A172 (cell line): ENCODE measurements at regions not wholly inside any gene's neighbourhood (a gene's known extent, or its start where the extent isn't known, plus 50 kb on each side); places are given as distances from the start of the nearest gene placed in this dataset.
"Not testable (repeated sequence)": the region's sequence is repeated elsewhere in the genome, so short reads cannot be mapped to it uniquely, and the experiment has no call there.

ENCODE experiments used
- DNase-seq: peaks from one replicate; pipeline ENCODE4 v3.0.0-alpha.2; 2015; ENCODE audit warnings: low spot score

DNA sequence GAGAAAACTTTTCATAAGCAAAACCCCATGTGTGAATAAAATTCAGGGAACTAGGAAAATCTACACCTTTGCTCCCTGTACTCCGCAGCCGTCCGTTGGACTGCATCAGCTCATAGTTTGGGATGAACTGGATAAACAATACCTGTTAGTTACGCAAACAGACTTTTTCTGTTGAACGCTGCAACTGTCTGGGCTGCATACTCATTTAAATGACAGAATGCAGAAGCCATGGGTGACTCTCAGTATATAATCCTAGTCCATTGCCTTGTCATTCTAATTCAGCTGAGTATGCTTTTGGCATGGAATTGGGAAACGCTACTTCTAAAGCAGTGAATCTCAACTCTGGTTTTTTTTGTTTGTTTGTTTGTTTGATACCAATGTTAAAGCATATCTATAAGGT, 151.6 kb downstream of the SLITRK1 start:
- DNase-seq: no peak

DNA sequence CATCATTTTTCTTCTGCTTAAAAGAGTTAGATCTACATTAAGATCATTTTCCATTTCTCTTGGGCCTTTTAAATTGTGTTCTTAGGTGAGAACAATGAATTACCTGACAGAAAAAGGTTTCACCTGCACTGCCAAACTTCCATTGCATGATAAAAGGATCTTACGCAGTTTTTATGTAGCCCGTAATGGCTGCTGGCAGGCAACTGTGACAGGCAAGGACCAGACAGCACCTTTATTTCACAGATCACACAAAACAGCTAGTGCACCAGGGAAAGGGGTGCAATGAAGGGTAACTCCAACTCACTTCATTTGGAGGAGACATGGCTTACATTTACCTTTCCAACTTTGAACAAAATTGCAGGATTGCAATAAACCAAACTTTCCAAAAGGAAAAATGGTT, 159.8 kb downstream of the SLITRK1 start:
- no peak for DNase-seq

DNA sequence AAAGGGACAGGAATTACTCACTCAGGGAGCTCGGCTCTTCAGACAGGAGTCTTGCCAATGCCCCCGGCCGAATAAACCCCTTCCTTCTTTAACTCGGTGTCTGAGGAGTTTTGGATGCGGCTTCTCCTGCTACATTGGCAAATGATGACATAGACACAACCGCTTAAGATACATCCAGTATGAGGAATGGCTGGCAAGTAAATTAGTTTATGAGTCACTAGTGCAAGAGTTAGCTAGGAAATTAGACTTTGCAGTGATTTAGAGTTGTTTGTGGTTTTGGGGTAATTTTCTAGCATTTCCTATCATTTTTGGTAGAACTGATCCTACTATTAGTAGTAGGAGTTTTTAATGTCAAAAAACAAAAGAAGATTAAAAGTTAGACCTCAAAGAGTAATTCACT, 166.2 kb downstream of the SLITRK1 start:
- DNase-seq: peak; percentile 66

DNA sequence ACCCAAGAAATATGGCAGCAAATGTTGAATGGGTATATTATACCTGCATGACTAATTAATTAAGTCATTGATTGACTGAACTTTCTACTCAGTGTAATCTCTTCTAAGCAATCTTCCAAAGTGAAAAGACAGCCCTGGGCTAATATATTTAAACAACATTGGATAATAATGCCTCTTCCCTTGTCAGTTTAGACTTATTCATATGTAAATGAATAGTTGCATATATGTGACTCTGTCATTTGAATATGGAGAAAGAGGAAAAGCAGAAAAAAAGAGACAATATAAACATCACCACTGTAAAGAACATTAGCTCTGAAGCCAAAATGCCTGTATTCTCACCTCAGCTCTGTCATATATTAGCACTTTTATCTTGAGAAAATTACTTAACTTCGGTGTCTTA, 168.0 kb downstream of the SLITRK1 start:
- DNase-seq: no peak

DNA sequence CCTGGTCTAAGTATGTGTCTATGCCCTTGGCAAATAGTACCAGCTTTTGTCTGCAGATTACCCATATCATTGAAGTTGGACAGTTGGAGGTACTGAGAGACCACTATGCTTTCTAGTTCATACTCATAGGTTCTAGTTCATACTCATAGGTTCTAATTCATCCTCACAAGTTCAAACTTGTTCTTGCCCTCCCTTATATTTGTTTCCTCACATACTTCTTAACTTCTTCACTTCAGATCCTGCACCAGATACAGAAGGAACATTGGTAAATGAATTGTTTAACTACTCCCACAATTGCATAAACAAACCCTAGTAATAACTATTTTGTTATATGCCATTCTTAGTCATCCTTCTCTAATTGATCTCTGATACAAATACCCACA, 172.2 kb downstream of the SLITRK1 start:
- DNase-seq: no peak

DNA sequence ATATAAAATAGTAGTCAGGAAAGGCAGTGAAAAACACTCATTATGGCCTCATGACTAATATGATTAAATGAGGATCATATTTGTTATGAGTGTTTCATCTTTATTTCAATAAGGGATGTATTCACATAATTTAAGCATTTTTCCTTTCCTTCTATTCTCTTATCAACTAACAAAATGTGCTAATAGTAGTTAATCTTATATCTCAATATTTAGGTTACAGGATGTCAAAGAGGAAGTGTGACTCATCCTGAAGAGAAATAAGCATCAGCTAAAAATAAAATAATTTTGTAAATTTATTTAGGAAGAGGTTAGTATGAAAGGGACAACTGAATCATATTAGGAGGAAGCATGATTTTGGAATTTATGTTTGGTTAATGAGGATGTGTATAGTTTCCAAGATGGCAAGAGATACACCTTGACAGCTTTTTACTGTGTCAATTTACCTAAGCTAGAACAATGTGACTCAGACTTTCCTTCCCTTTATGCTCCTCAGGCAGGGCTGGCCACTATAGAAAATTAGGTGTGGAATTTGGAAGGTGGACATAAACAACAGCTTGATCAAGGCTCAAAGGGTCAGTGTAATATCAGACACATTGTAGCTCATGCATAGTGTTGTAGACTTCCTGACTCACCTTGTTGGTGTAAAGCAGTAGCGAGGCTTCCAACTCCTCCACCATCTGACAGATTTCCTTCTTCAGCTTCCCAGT, 172.7 kb downstream of the SLITRK1 start:
- no peak for DNase-seq

DNA sequence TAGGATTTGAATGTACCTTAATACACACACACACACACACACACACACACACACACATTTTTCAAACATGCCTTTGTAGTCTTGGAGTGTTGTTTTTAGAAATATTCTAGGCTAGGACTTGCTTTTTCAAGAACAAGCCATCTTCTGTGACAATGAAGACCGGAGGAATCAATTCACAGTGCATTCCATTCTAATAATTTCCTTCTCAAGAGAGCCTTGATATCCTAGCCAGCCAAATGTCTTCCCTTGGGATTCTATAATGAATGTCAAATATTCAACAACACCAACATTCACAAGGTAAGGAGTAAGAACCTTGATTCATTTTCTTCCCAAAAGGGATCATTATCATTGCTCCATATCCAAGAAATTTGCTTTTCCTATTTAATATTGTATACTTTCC, 180.3 kb downstream of the SLITRK1 start:
- DNase-seq: no peak

DNA sequence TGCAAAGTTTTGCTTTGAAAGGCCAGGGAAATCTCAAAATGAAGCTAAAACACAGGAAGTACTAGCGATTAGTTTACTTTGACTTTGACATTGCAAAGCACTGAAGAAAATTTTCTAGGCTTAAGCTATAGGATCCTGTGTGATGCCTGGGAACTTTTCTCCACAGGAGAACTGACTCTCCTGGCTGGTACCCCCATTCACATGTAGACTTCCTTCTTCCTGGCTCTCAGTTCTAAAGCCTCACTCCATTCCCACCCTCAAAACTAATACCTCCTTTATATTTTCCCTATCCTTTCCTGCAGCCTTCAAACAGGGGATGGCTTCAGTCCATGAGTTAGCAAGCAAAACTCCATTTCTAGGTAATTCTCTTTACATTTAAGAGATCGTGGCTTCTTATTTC, 189.5 kb downstream of the SLITRK1 start:
- DNase-seq: no peak

DNA sequence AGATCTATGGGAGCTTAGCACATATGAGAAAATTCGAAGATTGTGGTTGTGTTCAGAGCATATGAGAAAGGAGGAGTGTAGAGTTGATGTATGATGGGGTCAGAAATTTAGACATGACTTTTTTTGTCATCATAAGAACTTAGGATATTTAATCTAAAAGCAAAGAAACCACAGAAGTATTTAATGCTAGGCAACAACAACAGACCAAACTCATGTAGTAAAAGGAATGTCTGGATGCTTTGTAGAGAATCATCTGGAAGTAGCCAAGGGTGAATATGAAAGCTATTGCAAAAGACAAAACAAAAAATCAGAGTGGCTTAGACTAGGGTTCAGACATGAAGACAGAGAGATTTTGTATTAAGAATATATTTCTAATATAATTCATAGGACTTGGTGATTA, 190.3 kb downstream of the SLITRK1 start:
- no peak for DNase-seq

DNA sequence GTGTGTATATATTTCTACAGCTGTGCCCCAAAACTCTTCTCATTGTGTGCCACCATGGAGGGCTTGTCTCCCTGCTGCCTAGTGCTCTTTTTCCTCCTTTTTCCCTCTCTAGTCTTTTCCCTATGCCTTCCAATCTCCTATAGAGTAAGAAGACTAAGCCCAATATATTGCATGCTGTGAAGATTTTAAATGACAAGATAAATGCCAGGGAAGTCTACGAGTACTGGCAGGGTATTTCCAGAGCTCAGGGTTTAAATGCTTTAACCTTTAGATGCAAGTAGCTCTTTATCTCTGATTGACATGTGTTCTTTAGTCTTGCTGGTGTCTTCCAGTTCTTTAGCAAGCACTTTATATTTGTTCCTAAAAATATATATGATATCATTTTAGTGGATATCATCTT, 200.7 kb downstream of the SLITRK1 start:
- DNase-seq: no peak

DNA sequence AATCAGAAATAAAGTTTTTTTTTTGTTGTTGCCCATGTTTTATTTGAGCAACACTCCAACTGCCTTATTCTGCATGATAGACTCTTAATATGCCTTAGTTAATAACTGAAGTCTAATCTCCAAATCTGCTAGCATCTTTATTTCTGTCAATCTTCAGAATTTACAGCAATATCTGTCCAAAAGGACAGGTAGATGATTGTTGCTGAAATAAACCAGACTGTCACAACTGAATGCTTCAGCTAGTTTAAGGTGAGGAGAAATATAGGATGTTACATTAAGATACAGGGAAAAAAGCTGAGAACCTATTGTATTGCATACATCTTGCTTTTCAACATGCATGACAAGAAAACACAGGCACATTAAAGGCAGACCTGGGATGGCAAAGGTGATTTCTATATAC, 204.3 kb downstream of the SLITRK1 start:
- no peak for DNase-seq

DNA sequence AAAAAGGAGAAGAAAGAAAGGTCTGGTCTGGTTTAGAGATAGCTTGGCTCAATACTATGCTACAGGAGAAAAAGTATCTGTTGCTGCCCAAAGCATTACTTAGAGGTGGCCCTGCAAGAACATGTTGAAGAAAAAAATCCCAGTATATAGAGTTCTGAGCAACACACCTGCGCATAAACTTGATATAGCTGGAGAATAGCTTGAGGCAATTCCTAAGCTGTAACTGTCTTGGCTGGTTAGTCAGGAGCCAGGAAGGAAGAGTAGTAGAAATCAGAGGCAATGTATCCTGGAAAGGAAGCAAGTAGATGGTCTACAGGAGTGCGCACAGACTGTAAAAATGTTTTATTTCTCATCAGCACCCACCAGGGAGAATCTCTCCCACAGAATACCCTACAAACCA, 209.7 kb downstream of the SLITRK1 start:
- DNase-seq: no peak

DNA sequence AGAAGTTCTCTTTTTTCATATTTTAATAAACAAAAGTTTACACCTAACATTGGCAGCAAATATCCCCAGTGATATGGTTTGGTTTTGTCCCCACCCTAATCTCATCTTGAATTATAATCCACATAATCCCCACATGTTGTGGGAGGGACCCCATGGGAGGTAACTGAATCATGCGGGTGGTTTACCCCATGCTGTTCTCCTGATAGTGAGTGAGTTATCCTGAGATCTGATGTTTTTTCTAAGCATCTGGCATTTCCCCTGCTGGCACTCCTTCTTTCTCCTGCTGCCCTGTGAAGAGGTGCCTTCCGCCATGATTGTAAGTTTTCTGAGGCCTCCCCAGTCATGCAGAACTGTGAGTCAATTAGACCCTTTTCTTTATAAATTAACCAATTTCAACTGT, 214.7 kb downstream of the SLITRK1 start:
- no peak for DNase-seq

DNA sequence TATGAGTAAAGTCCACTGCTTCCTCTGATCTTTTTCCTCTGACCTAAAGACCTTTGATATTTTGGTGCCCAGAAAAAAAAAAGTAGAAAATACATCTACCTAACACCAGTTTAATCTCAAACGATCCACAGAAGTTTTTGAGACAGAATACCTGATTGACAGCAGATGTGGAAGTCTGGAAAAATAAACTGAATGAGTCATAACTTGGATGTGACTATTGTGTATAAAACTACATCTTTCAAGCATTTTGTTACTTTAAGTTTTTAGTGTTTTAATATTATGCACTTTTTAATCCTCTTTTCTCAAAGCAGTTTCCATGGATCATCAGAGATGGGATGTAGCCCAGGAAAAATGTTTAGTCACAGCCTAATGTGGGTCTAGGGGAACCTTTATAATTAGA, 216.1 kb downstream of the SLITRK1 start:
- no peak for DNase-seq

DNA sequence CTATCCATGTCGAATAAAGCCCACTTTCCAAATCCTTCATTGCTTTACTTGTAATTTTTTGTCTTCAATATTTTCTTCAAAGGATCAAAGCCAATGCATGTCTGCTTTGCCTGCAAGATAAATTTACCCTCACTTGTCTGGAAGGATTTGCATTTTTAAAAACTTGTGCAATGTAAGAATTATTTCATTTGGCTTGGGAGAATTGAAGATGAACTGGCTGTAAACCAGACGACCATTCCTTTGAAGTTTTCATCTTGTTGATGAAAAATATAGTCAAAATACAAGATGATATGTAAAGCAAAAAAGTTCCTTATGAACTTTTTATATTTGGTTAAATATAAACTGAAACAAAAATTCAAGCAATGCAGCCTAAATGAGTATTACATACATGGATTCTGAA, 225.0 kb downstream of the SLITRK1 start:
- no peak for DNase-seq

DNA sequence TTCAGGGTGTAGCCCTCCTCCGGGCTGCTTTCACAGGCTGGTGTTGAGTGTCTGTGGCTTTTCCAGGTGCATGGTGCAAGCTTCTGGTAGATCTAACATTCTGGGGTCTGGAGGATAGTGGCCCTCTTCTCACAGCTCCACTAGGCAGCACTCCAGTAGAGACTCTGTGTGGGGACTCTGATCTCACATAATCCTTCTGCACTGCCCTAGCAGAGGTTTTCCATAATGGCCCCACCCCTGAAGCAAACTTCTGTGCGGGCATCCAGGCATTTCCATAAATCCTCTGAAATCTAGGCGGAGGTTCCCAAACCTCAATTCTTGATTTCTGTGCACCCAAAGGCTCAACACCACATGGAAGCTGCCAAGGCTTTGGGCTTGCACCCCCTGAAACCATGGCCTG, 239.7 kb downstream of the SLITRK1 start:
- not testable (repeated sequence) for DNase-seq

DNA sequence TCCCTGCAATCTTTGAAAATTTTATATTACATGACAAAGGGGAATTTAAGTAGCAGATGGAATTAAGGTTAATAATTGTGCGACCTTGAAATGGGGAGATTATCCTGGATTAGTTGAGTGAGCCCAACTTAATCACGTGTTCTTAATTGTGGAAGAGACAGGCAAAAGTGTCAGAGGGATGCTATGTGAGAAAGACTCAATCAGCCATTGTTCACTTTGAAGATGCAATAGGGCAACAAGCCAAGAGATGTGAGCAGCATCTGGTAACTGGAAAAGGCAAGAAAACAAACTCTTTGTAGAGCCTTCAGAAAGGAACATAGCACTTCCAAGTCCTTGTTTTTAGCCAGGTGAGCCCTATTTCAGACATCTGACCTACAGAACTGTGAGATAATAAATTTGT, 247.7 kb downstream of the SLITRK1 start:
- no peak for DNase-seq

DNA sequence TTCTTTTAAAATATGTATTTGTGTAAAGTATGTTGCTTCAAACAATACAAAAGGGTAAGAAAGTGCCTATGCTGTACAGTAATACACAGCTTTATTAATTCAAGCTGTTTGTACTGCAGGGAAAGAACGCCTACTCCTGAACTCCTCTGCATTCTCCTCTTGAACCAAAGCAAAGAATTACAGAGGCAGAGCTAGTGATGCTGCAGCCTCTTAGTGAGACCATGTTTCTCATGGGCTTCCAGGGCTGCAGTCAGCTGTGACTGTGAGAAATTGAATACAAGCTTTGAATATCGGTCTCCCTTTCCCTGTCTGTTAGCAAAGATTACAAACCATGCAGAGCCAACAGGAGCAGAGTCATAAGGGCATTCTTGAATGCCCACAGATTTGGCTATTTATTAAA, 248.5 kb downstream of the SLITRK1 start:
- DNase-seq: no peak

DNA sequence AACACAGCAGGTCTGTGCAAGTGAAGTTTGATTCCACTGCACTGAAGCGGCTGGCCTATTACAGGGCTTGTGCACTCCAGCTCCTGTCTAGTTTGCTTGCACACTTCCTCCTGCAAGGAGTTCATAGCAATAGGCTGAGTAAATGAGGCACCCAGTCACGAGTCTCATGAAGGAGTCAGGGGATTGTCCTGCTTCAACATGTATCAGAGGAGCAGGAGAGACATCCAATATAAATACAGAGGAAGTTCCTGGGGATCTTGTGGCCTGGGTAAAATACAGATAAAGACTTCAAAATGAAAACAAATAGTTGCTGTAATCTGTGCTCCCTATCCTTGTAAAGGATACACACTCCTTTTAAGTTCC, 259.9 kb downstream of the SLITRK1 start:
- DNase-seq: no peak

DNA sequence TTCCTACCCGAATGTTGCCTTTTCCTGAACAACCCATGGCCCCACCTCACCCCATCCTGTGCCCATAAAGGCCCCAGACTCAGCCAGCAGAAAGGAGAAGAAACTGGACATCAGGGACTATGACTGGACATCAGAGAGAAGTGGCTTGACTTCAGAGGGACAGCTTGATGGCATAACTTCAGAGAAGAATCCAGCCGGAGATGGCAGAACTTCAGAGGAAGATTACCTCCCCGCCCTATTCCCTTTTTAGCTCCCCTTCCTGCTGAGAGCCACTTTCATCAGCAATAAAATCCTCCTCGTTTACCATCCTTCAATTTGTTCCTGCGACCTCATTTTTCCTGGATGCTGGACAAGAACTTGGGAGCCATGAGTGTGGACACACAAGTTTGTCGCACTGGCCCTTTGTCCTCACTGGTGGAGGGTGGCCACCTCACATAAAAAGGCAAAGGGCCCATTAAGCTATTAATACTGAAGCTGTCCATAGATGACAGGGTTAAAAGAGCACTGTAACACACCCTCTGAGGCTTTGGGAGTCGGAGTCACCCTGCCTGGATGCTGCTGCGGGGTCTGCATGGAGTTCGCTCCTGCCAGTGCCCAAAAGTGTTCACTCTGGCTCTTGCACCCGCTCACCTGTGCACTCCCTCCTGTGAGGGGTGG, 260.4 kb downstream of the SLITRK1 start:
- DNase-seq: no peak

DNA sequence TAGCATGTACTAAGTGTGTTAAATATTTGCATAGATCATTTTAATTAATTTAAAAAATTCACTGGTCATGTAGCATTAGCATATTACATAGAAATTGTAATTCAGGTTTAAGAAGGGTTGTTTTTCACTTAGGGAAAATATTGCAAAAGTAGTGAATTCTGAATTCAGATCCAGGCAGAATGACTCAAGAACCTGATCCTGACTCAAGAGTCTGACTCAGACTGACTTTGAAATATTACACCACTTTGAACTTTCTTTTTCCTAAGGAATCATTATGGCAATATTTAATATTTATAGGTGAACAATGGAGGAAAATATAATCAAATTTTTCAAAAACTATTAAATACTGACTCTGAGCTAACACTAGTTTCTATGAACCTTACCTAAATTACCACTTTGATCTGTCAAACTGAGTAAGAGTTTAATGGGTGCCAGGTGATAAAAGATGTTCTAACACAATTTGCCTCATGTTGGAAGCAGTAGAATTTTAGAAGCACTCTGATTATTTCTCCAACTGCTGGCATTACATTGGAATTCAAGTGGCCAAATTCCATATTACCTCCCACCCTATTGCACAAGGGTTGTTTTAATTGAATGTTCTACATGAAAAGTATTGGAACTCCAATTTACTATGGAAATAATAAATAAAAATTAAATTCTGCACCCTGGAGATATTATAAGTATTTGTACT, 261.6 kb downstream of the SLITRK1 start:
- DNase-seq: peak; percentile 17

DNA sequence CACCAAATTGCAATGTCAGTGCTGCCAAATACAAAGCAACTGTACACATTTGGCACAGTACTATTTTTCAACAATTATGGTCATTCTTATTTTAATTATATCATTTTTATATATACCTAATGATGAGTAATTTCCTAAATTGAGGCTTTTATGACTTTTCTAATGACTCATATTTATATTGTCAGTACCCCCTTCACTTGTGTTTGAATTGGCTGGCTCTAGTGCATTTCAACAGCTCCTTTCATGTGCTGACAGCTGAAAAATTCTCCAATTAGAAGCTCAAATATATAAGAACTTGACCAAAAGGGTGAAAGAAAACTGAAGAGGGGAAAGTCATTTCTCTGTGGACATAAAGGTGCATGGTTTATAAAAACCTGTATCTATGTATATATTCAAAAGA, 263.3 kb downstream of the SLITRK1 start:
- peak; percentile 21 for DNase-seq

DNA sequence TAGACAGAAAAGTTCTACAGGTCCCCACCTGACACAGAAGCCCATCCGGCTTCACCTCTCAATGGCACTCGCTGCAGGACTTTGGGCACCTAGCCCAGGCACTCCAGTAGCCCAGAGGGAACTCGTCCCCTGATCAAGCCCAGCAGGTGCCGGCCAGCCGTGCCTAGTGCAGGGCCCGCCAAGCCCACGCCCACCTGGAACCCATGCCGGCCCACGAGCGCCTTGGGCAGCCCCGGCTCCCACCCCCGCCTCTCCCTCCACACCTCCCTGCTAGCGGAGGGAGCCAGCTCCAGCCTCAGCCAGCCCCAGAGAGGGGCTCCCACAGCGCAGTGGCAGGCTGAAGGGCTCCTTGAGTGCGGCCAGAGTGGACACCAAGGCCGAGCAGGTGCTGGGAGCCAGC, 268.8 kb downstream of the SLITRK1 start:
- DNase-seq: no peak
